Kidney epithelial cell (primary cell): ENCODE measurements at regions not wholly inside any gene's neighbourhood (a gene's known extent, or its start where the extent isn't known, plus 50 kb on each side); places are given as distances from the start of the nearest gene placed in this dataset.

ENCODE experiments used
- DNase-seq: peaks from one replicate; pipeline ENCODE4 v3.0.0-alpha.2; 2010; ENCODE audit warnings: low read depth
- H3K27me3 ChIP-seq: 2 replicates; pipeline ENCODE4 v1.6.0; 2011; ENCODE audit warnings: low read length; ENCODE audit not compliant: control insufficient read depth, insufficient read depth
- H3K36me3 ChIP-seq: 2 replicates; pipeline ENCODE4 v1.5.1; 2011; ENCODE audit warnings: low read length; ENCODE audit not compliant: control insufficient read depth, insufficient read depth
- H3K4me3 ChIP-seq: 2 replicates; pipeline ENCODE4 v1.5.1; 2011; ENCODE audit warnings: low read depth, mild to moderate bottlenecking, control low read depth, low read length
- TF ChIP-seq, protein P1 (sequence below): IDR thresholded peaks from 2 replicates; pipeline ENCODE4 v1.5.1; 2011; ENCODE audit warnings: mild to moderate bottlenecking, moderate library complexity, low read length, control low read depth, inconsistent platforms; ENCODE audit not compliant: insufficient read depth, poor library complexity, severe bottlenecking

GRCh38 chr10:4549139-4549653 lies 276.8 kb upstream of the AKR1E2 start:
- Histone ChIP-seq H3K36me3 (no peaks in the 10 kb centered on the region), H3K27me3 (no peaks in the 10 kb centered on the region), H3K4me3 (no peak overlapping the region)
- DNase-seq = no peak
- TF ChIP-seq, protein P1, sequence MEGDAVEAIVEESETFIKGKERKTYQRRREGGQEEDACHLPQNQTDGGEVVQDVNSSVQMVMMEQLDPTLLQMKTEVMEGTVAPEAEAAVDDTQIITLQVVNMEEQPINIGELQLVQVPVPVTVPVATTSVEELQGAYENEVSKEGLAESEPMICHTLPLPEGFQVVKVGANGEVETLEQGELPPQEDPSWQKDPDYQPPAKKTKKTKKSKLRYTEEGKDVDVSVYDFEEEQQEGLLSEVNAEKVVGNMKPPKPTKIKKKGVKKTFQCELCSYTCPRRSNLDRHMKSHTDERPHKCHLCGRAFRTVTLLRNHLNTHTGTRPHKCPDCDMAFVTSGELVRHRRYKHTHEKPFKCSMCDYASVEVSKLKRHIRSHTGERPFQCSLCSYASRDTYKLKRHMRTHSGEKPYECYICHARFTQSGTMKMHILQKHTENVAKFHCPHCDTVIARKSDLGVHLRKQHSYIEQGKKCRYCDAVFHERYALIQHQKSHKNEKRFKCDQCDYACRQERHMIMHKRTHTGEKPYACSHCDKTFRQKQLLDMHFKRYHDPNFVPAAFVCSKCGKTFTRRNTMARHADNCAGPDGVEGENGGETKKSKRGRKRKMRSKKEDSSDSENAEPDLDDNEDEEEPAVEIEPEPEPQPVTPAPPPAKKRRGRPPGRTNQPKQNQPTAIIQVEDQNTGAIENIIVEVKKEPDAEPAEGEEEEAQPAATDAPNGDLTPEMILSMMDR = no peak

DNA sequence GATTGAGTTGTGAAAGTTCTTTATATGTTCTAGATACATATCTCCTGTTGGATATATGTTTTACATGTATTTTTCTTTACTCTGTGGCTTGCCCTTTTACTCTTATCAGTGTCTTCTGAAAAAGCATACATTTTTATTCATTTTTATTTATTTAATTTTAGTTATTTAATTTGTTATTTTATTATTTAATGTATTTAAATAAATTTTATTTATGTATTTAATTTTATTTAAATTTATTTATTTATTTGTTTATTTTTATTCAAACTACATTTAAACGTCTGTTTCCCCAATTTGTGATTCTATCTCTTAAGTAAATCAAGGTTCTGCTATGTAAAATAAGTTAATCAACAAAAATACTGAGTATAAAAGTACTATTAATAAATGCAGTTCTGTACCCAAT lies 279.1 kb upstream of the AKR1E2 start:
- TF ChIP-seq, protein P1 = no peak
- H3K36me3 ChIP-seq = no peaks in the 10 kb centered on the region
- DNase-seq = no peak
- no peaks in the 10 kb centered on the region for H3K27me3 ChIP-seq
- no peak overlapping the region for H3K4me3 ChIP-seq

GRCh38 chr10:4546500-4546899 lies 279.5 kb upstream of the AKR1E2 start:
- H3K27me3 ChIP-seq = no peaks in the 10 kb centered on the region
- peak; percentile 88 for DNase-seq

GRCh38 chr10:4545062-4545461 lies 280.9 kb upstream of the AKR1E2 start:
- DNase-seq = no peak
- TF ChIP-seq, protein P1 = no peak
- Histone ChIP-seq H3K36me3 (no peaks in the 10 kb centered on the region), H3K27me3 (no peaks in the 10 kb centered on the region), H3K4me3 (no peak overlapping the region)

More at GRCh38 chr10:4546500-4546899, 279.5 kb upstream of the AKR1E2 start:
- H3K36me3 ChIP-seq = no peaks in the 10 kb centered on the region
- TF ChIP-seq, protein P1 = no peak
- no peak overlapping the region for H3K4me3 ChIP-seq

GRCh38 chr10:4543938-4544533 lies 282.0 kb upstream of the AKR1E2 start:
- no peak for DNase-seq
- no peaks in the 10 kb centered on the region for H3K27me3 ChIP-seq
- H3K36me3 ChIP-seq = no peaks in the 10 kb centered on the region
- H3K4me3 ChIP-seq = no peak overlapping the region
- TF ChIP-seq, protein P1 = no peak

DNA sequence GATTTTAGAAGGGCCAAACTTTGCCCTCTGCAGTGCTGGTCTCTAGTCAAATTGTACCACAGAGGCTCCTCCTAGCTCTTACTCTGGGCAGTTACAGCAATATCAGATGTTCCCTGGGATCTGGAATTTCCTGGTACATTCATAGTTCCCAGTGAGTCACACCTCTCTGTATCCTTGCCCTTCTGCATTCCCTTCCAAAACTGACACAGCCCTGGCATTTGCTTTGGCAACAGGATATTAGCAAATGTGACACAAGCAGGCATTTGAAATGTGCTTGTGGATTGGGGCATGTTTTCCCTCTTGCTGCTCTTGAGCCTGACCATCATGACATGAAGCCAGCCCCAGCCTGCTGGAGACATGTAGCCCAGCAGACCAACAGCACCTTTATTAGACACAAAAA lies 284.7 kb upstream of the AKR1E2 start:
- peak; percentile 93 for DNase-seq

More for the DNA sequence above, 284.7 kb upstream of the AKR1E2 start:
- H3K4me3 ChIP-seq = no peak overlapping the region
- H3K27me3 ChIP-seq = no peaks in the 10 kb centered on the region
- H3K36me3 ChIP-seq = no peaks in the 10 kb centered on the region
- TF ChIP-seq, protein P1 = peak; percentile 36
